OCI-LY7 (cell line): ENCODE measurements at regions not wholly inside any gene's neighbourhood (a gene's known extent, or its start where the extent isn't known, plus 50 kb on each side); places are given as distances from the start of the nearest gene placed in this dataset.

ENCODE experiments used
- CTCF ChIP-seq: fragments of 200-600 bp; sonication (generic); conservative IDR thresholded peaks from 2 replicates; pipeline ENCODE4 v1.5.1; 2014; ENCODE audit warnings: mild to moderate bottlenecking, antibody characterized with exemption, low read length, moderate library complexity, mixed read lengths
- EZH2phosphoT487 ChIP-seq: fragments of 200-600 bp; sonication (generic); IDR thresholded peaks from 2 replicates; pipeline ENCODE4 v1.6.1; 2018; ENCODE audit warnings: low read depth, borderline replicate concordance, mild to moderate bottlenecking, mixed run types, antibody characterized with exemption, low read length, moderate library complexity, mixed read lengths

GRCh38 chr5:135230251-135230925 is 168.6 kb downstream of the MACROH2A1 start:
- TF ChIP-seq CTCF (no peak), EZH2phosphoT487 (no peak)
